ENCODE measurements at regions not wholly inside any gene's neighbourhood (a gene's known extent, or its start where the extent isn't known, plus 50 kb on each side); places are given as distances from the start of the nearest gene placed in this dataset.

- Histone ChIP-seq H3K4me3 (ENCODE audit: low read depth, low read length, poor library complexity, severe bottlenecking) (no peak overlapping the region), H3K4me1 (ENCODE audit: insufficient read depth, low read length, poor library complexity, severe bottlenecking) (no peaks in the 10 kb centered on the region), H3K27ac (ENCODE audit: low read depth, low read length, poor library complexity, severe bottlenecking) (no peak overlapping the region), H3K9me3 (ENCODE audit: low read depth, low read length, poor library complexity, severe bottlenecking) (no peaks in the 10 kb centered on the region), H3K27me3 (replicated peaks; ENCODE audit: insufficient read depth, low read depth, low read length, poor library complexity) (no peaks in the 10 kb centered on the region), H3K36me3 (ENCODE audit: insufficient read depth, low read length, poor library complexity, severe bottlenecking) (no peaks in the 10 kb centered on the region)
- POLR2A ChIA-PET (ENCODE audit: low non-redundant PET): no interaction called here
- TF ChIP-seq EZH2 (IDR thresholded peaks at IDR 0.05; ENCODE audit: borderline replicate concordance, low read depth, low read length, poor library complexity, severe bottlenecking) (no peak), CTCF (conservative IDR thresholded peaks at IDR 0.05; ENCODE audit: low read depth, low read length) (no peak)
- no peak for DNase-seq (ENCODE audit: low spot score)
- CTCF ChIA-PET: no interaction called here
- intact Hi-C loops (cut with micrococcal nuclease; ENCODE audit: unreplicated experiment): no loop called here
- BruUV-seq (replicated peaks): no TSS peak
These were observed 1067.0 kb upstream of the MAP3K7 start for GRCh38 chr6:91653895-91654294.

DNA sequence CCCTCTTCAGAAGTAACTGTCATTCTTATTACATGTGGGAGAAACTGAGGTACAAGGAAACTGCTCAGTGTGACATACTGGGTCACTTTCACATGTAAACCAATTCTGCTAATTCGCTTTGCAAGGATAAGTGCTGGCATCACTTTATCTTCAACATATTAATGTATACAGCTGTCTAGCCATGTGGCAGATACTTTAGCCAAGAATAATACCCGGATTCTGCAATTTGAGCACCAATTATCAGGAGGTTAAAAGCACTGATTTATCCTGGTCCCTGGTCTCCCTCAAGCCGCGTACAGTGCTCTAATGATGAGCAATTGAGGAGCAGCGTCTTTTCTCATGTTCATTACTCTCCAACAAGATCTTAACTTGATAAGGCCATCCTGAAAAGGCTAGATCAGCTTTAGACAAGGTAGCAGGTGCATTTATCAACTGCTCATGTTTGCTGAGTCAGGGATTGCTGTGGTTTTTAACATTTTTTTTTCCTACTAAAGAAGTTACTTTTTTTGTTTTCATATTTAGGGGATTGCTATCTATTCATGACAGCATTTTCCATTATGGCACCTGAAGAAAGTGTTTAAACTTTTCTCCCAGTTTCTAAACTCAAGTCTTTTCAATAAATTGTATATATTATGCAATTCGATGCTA is 1066.3 kb upstream of the MAP3K7 start:
- Histone ChIP-seq H3K27me3 (replicated peaks; ENCODE audit: insufficient read depth, low read depth, low read length, poor library complexity) (no peaks in the 10 kb centered on the region), H3K4me3 (ENCODE audit: low read depth, low read length, poor library complexity, severe bottlenecking) (no peak overlapping the region), H3K36me3 (ENCODE audit: insufficient read depth, low read length, poor library complexity, severe bottlenecking) (no peaks in the 10 kb centered on the region), H3K27ac (ENCODE audit: low read depth, low read length, poor library complexity, severe bottlenecking) (no peak overlapping the region), H3K4me1 (ENCODE audit: insufficient read depth, low read length, poor library complexity, severe bottlenecking) (no peaks in the 10 kb centered on the region), H3K9me3 (ENCODE audit: low read depth, low read length, poor library complexity, severe bottlenecking) (no peaks in the 10 kb centered on the region)
- no TSS peak for BruUV-seq (replicated peaks)
- intact Hi-C loops (cut with micrococcal nuclease; ENCODE audit: unreplicated experiment): no loop called here
- TF ChIP-seq CTCF (conservative IDR thresholded peaks at IDR 0.05; ENCODE audit: low read depth, low read length): no peak
- no peak for TF ChIP-seq EZH2 (IDR thresholded peaks at IDR 0.05; ENCODE audit: borderline replicate concordance, low read depth, low read length, poor library complexity, severe bottlenecking)
- CTCF ChIA-PET: no interaction called here
- DNase-seq (ENCODE audit: low spot score): no peak
- POLR2A ChIA-PET (ENCODE audit: low non-redundant PET): no interaction called here

DNA sequence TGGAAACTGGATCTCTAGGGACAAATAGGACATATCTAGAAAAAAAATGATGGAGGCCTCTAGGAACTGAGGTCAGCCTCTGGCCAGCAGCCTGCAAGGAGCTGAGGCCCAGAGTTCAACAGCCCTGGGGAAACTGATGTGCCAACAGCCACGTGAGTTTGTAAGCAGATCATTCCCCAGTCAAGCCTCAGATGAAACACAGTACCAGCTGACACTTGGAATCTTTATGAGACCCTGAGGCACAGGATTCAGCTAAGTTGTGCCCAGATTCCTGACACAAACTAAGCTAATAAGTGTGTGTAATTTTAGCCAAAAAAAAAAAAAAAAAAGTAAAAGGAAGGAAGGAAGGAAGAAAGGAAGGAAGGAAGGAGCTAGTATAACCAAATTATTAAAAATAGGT is 1059.8 kb upstream of the MAP3K7 start:
- POLR2A ChIA-PET (ENCODE audit: low non-redundant PET): interaction anchor here (0.6 kb wide), 1 partner anchor 236 kb away, joined by 5 read pairs; no protein-coding TSS in a partner anchor
- Histone ChIP-seq H3K4me1 (ENCODE audit: insufficient read depth, low read length, poor library complexity, severe bottlenecking) (no peaks in the 10 kb centered on the region), H3K27ac (ENCODE audit: low read depth, low read length, poor library complexity, severe bottlenecking) (no peak overlapping the region), H3K36me3 (ENCODE audit: insufficient read depth, low read length, poor library complexity, severe bottlenecking) (no peaks in the 10 kb centered on the region), H3K27me3 (replicated peaks; ENCODE audit: insufficient read depth, low read depth, low read length, poor library complexity) (no peaks in the 10 kb centered on the region), H3K4me3 (ENCODE audit: low read depth, low read length, poor library complexity, severe bottlenecking) (no peak overlapping the region), H3K9me3 (ENCODE audit: low read depth, low read length, poor library complexity, severe bottlenecking) (no peaks in the 10 kb centered on the region)
- TF ChIP-seq CTCF (conservative IDR thresholded peaks at IDR 0.05; ENCODE audit: low read depth, low read length) (no peak), EZH2 (IDR thresholded peaks at IDR 0.05; ENCODE audit: borderline replicate concordance, low read depth, low read length, poor library complexity, severe bottlenecking) (no peak)
- intact Hi-C loops (cut with micrococcal nuclease; ENCODE audit: unreplicated experiment): no loop called here
- CTCF ChIA-PET: no interaction called here
- BruUV-seq (replicated peaks): no TSS peak
- DNase-seq (ENCODE audit: low spot score): peak; percentile 7

Measured in A673 (cell line).